ENCODE measurements at regions not wholly inside any gene's neighbourhood (a gene's known extent, or its start where the extent isn't known, plus 50 kb on each side); places are given as distances from the start of the nearest gene placed in this dataset.

DNA sequence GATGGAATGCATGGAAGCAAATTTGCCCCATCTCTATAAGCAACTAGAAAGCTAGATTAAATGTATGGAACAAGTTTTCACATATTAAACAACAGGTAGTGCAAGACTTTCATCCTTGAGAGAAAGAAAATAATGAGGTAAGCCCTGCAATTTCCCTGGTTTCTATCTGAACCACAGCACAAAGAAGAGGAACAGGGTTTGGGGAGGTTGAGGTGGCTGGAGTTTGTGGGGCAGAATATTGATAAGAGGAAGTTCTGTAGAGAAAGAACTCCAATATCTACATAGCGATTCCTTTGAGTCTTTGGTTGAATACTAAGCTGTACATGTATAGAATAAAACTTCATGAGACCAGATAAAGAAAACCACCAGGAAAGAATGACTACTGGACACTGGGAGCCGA lies 96.3 kb upstream of the CCND2 start:
- DNase-seq = no peak
- H3K36me3 Mint-ChIP-seq (ENCODE audit: low read depth) = no peaks in the 10 kb centered on the region
- peaks cover 5% of the 10 kb centered on the region for H3K4me1 Mint-ChIP-seq
- H3K27me3 ChIP-seq (ENCODE audit: control insufficient read depth, insufficient read depth, low read length, poor library complexity, severe bottlenecking) = no peaks in the 10 kb centered on the region
- H3K9me3 ChIP-seq (ENCODE audit: control insufficient read depth, low read length) = no peaks in the 10 kb centered on the region
- peaks cover 4% of the 10 kb centered on the region for H3K27me3 Mint-ChIP-seq (ENCODE audit: insufficient read depth)
- no peak overlapping the region for H3K4me3 Mint-ChIP-seq
- no peak overlapping the region for H3K9ac ChIP-seq (ENCODE audit: extremely low read depth, low read length, poor library complexity, severe bottlenecking)
- no peaks in the 10 kb centered on the region for H3K9me3 Mint-ChIP-seq
- TF ChIP-seq CTCF (conservative IDR thresholded peaks at IDR 0.05) = no peak
- H3K4me1 ChIP-seq (ENCODE audit: control insufficient read depth, insufficient read depth, low read length) = no peaks in the 10 kb centered on the region
- 75 to 100% methylated on average over 1 to 2 of the region's 2 CpGs for WGBS, 2 experiments (ENCODE audit: insufficient coverage in 1 of 2, insufficient read length in 1 of 2)
- H3K36me3 ChIP-seq (ENCODE audit: control insufficient read depth, insufficient read depth, low read length) = no peaks in the 10 kb centered on the region
- no peak overlapping the region for H3K27ac Mint-ChIP-seq
- no peak overlapping the region for H3K27ac ChIP-seq (ENCODE audit: low read depth, low read length)
- H3K4me3 ChIP-seq (ENCODE audit: low read length) = no peak overlapping the region

DNA sequence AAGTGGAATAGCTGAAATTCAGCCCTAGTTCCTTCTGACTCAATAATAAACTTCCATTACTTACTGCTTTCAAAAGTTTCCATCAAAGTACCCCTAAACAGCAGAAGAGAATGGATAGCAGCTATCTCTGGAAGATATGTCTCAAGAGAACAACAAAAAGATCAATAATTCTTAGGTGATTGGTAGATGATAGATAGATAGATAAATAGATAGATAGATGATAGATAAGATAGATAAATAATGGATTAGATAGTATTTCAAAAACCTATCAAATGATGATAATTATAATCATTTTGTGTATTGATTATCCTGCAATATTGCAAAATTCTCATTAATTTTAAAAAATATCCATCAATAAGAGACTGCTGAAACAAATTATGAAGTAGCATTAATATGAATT lies 97.4 kb upstream of the CCND2 start:
- Mint-ChIP-seq H3K4me3 (no peak overlapping the region), H3K9me3 (no peaks in the 10 kb centered on the region), H3K27ac (no peak overlapping the region), H3K36me3 (ENCODE audit: low read depth) (no peaks in the 10 kb centered on the region), H3K4me1 (peaks cover 5% of the 10 kb centered on the region), H3K27me3 (ENCODE audit: insufficient read depth) (peaks cover 4% of the 10 kb centered on the region)
- no peaks in the 10 kb centered on the region for H3K27me3 ChIP-seq (ENCODE audit: control insufficient read depth, insufficient read depth, low read length, poor library complexity, severe bottlenecking)
- no peak for DNase-seq
- no peak overlapping the region for H3K4me3 ChIP-seq (ENCODE audit: low read length)
- H3K9ac ChIP-seq (ENCODE audit: extremely low read depth, low read length, poor library complexity, severe bottlenecking) = no peak overlapping the region
- no peak overlapping the region for H3K27ac ChIP-seq (ENCODE audit: low read depth, low read length)
- no peak for TF ChIP-seq CTCF (conservative IDR thresholded peaks at IDR 0.05)
- no peaks in the 10 kb centered on the region for H3K4me1 ChIP-seq (ENCODE audit: control insufficient read depth, insufficient read depth, low read length)
- H3K36me3 ChIP-seq (ENCODE audit: control insufficient read depth, insufficient read depth, low read length) = no peaks in the 10 kb centered on the region
- no peaks in the 10 kb centered on the region for H3K9me3 ChIP-seq (ENCODE audit: control insufficient read depth, low read length)

- Histone ChIP-seq H3K9me3 (ENCODE audit: control insufficient read depth, low read length) (no peaks in the 10 kb centered on the region), H3K36me3 (ENCODE audit: control insufficient read depth, insufficient read depth, low read length) (no peaks in the 10 kb centered on the region), H3K27me3 (ENCODE audit: control insufficient read depth, insufficient read depth, low read length, poor library complexity, severe bottlenecking) (no peaks in the 10 kb centered on the region), H3K9ac (ENCODE audit: extremely low read depth, low read length, poor library complexity, severe bottlenecking) (no peak overlapping the region), H3K4me1 (ENCODE audit: control insufficient read depth, insufficient read depth, low read length) (no peaks in the 10 kb centered on the region), H3K4me3 (ENCODE audit: low read length) (no peak overlapping the region), H3K27ac (ENCODE audit: low read depth, low read length) (no peak overlapping the region)
- H3K9me3 Mint-ChIP-seq = no peaks in the 10 kb centered on the region
- DNase-seq = peak; percentile 38
- peaks cover 5% of the 10 kb centered on the region for H3K4me1 Mint-ChIP-seq
- no peak for TF ChIP-seq CTCF (conservative IDR thresholded peaks at IDR 0.05)
- H3K27ac Mint-ChIP-seq = no peak overlapping the region
- peaks cover 13% of the 10 kb centered on the region for H3K27me3 Mint-ChIP-seq (ENCODE audit: insufficient read depth)
- no peaks in the 10 kb centered on the region for H3K36me3 Mint-ChIP-seq (ENCODE audit: low read depth)
- no peak overlapping the region for H3K4me3 Mint-ChIP-seq
- 86 to 90% methylated on average over 2 to 3 of the region's 3 CpGs for WGBS, 2 experiments (ENCODE audit: insufficient coverage in 1 of 2, insufficient read length in 1 of 2)
Observed at GRCh38 chr12:4174417-4174816, 99.1 kb upstream of the CCND2 start.

Data from endodermal cell (in vitro differentiated cells).